Keratinocyte (primary cell): ENCODE measurements at regions not wholly inside any gene's neighbourhood (a gene's known extent, or its start where the extent isn't known, plus 50 kb on each side); places are given as distances from the start of the nearest gene placed in this dataset.

Experiments used
- EZH2 ChIP-seq: IDR thresholded peaks from one replicate; pipeline ENCODE4 v1.6.1; 2012; ENCODE audit warnings: inconsistent platforms, mild to moderate bottlenecking, low read length, moderate library complexity
- TF ChIP-seq, protein P1 (sequence below), 3 experiments: IDR thresholded peaks in 1 of 3; conservative IDR thresholded peaks in 1 of 3; optimal IDR thresholded peaks in 1 of 3; 2 replicates in 2 of 3; 3 replicates in 1 of 3; pipeline versions ENCODE3 to v1.5.1; 2011; ENCODE audit warnings: low read length in 3 of 3, mild to moderate bottlenecking in 3 of 3, moderate library complexity in 2 of 3, control low read depth in 1 of 3, inconsistent platforms in 1 of 3; ENCODE audit not compliant: insufficient read depth in 2 of 3; ENCODE audit errors: extremely low read depth in 1 of 3

DNA sequence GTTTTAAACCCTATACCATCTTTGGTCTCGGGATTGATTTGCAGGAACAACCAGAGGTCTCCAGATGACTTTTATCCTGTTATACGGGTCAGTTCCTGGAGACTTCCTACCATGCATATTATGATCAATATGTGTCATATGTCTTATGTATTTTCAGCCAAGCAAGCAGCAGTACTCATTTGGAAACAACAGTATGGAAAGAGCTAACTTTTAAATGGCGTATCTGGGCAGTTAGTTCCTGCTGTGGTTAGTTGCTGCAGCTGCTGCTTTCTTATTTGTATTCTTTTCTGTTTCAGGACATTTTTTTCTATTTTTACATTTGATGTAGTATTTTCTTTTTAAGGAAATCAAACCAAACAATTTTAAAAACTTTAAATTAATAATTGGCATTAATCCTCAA is 207.5 kb downstream of the MANEA start:
- TF ChIP-seq, protein P1, sequence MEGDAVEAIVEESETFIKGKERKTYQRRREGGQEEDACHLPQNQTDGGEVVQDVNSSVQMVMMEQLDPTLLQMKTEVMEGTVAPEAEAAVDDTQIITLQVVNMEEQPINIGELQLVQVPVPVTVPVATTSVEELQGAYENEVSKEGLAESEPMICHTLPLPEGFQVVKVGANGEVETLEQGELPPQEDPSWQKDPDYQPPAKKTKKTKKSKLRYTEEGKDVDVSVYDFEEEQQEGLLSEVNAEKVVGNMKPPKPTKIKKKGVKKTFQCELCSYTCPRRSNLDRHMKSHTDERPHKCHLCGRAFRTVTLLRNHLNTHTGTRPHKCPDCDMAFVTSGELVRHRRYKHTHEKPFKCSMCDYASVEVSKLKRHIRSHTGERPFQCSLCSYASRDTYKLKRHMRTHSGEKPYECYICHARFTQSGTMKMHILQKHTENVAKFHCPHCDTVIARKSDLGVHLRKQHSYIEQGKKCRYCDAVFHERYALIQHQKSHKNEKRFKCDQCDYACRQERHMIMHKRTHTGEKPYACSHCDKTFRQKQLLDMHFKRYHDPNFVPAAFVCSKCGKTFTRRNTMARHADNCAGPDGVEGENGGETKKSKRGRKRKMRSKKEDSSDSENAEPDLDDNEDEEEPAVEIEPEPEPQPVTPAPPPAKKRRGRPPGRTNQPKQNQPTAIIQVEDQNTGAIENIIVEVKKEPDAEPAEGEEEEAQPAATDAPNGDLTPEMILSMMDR (optimal IDR thresholded peaks at IDR 0.05 in 1 of 3, IDR thresholded peaks at IDR 0.05 in 1 of 3, conservative IDR thresholded peaks at IDR 0.05 in 1 of 3; ENCODE audit: extremely low read depth in 1 of 3, insufficient read depth in 2 of 3, low read length in 3 of 3), result no peak
- TF ChIP-seq EZH2, result no peak
